Liver (tissue), 8 donors: ENCODE measurements at regions not wholly inside any gene's neighbourhood (a gene's known extent, or its start where the extent isn't known, plus 50 kb on each side); places are given as distances from the start of the nearest gene placed in this dataset.

Experiments
- DNase-seq: peaks from one replicate; pipeline ENCODE4 v3.0.0-alpha.2; 2017; ENCODE audit warnings: low spot score
- H3K27ac ChIP-seq, 2 donors: one replicate each; pipeline ENCODE4 v1.7.0; 2013; ENCODE audit warnings: inconsistent platforms in 2 of 2, low read length in 2 of 2, control low read depth in 1 of 2, low read depth in 1 of 2, mild to moderate bottlenecking in 1 of 2
- H3K27me3 ChIP-seq, 4 donors: one replicate each; pipeline versions ENCODE4 v1.6.1 to v1.7.0; 2013; ENCODE audit warnings: low read length in 3 of 4, inconsistent platforms in 1 of 4, mild to moderate bottlenecking in 1 of 4, moderate library complexity in 1 of 4; ENCODE audit not compliant: control insufficient read depth in 4 of 4, insufficient read depth in 4 of 4
- H3K36me3 ChIP-seq, 4 donors: one replicate each; pipeline versions ENCODE4 v1.6.1 to v1.7.0; 2013; ENCODE audit warnings: low read length in 3 of 4, mild to moderate bottlenecking in 3 of 4, low read depth in 1 of 4, moderate library complexity in 1 of 4; ENCODE audit not compliant: control insufficient read depth in 4 of 4, insufficient read depth in 3 of 4
- H3K4me1 ChIP-seq, 4 donors: one replicate each; pipeline versions ENCODE4 v1.6.1 to v1.7.0; 2013; ENCODE audit warnings: low read length in 3 of 4, mild to moderate bottlenecking in 3 of 4, moderate library complexity in 1 of 4; ENCODE audit not compliant: control insufficient read depth in 4 of 4, insufficient read depth in 4 of 4
- H3K4me3 ChIP-seq, 3 donors: one replicate each; pipeline versions ENCODE4 v1.6.1 to v1.7.0; 2013; ENCODE audit warnings: low read length in 3 of 3, control low read depth in 1 of 3, low read depth in 1 of 3, mild to moderate bottlenecking in 1 of 3
- H3K9ac ChIP-seq, 2 donors: one replicate each; pipeline ENCODE4 v1.7.0; 2013; ENCODE audit warnings: low read length in 2 of 2, mild to moderate bottlenecking in 2 of 2, moderate library complexity in 2 of 2, control low read depth in 1 of 2, low read depth in 1 of 2
- H3K9me3 ChIP-seq, 4 donors: one replicate each; pipeline versions ENCODE4 v1.6.1 to v1.7.0; 2013; ENCODE audit warnings: low read length in 3 of 4; ENCODE audit not compliant: control insufficient read depth in 4 of 4
- EGR1 ChIP-seq, 2 donors: IDR thresholded peaks; 2 replicates each; pipeline ENCODE4 v1.6.1; 2016 to 2018; ENCODE audit warnings: antibody characterized with exemption in 2 of 2, low read depth in 2 of 2
- FOXA2 ChIP-seq: IDR thresholded peaks from 2 replicates; pipeline ENCODE4 v1.6.1; 2016; ENCODE audit warnings: antibody characterized with exemption
- GABPA ChIP-seq, 2 donors: IDR thresholded peaks in 1 of 2; conservative IDR thresholded peaks in 1 of 2; 2 replicates each; pipeline ENCODE4 v1.6.1; 2016; ENCODE audit warnings: antibody characterized with exemption in 2 of 2, mild to moderate bottlenecking in 1 of 2, moderate library complexity in 1 of 2
- HNF4A ChIP-seq, 2 donors: conservative IDR thresholded peaks; 2 replicates each; pipeline ENCODE4 v1.6.1; 2016; ENCODE audit warnings: antibody characterized with exemption in 2 of 2, mild to moderate bottlenecking in 2 of 2
- HNF4G ChIP-seq: IDR thresholded peaks from 2 replicates; pipeline ENCODE4 v1.6.1; 2016; ENCODE audit warnings: antibody characterized with exemption
- JUND ChIP-seq, 2 donors: IDR thresholded peaks; 2 replicates each; pipeline ENCODE4 v1.6.1; 2016; ENCODE audit warnings: antibody characterized with exemption in 2 of 2
- NR2F2 ChIP-seq: IDR thresholded peaks from 2 replicates; pipeline ENCODE4 v1.6.1; 2016; ENCODE audit warnings: antibody characterized with exemption
- RAD21 ChIP-seq, 2 donors: IDR thresholded peaks; 2 replicates each; pipeline ENCODE4 v1.6.1; 2016; ENCODE audit warnings: antibody characterized with exemption in 2 of 2, mild to moderate bottlenecking in 2 of 2
- REST ChIP-seq: IDR thresholded peaks from 2 replicates; pipeline ENCODE4 v1.6.1; 2016; ENCODE audit warnings: antibody characterized with exemption, mild to moderate bottlenecking
- SP1 ChIP-seq: IDR thresholded peaks from 2 replicates; pipeline ENCODE4 v1.6.1; 2018; ENCODE audit warnings: antibody characterized with exemption, mild to moderate bottlenecking
- TAF1 ChIP-seq: conservative IDR thresholded peaks from 2 replicates; pipeline ENCODE4 v1.6.1; 2016; ENCODE audit warnings: antibody characterized with exemption, mild to moderate bottlenecking
- YY1 ChIP-seq: IDR thresholded peaks from 2 replicates; pipeline ENCODE4 v1.6.1; 2016; ENCODE audit warnings: antibody characterized with exemption, mild to moderate bottlenecking
- WGBS: extraction: QIAGEN DNeasy Blood & Tissue Kit; methylation state at CpG from one replicate; pipeline ENCODE4 v1.1.7; 2013; 5-methylcytosine and 5-hydroxymethylcytosine counted together
- TF ChIP-seq, protein P1 (sequence below): fragments of 150-350 bp; IDR thresholded peaks from 2 replicates; pipeline ENCODE4 v1.5.1; 2017; ENCODE audit warnings: improper control_type of control experiment, low read depth, low read length; ENCODE audit not compliant: missing input control
- TF ChIP-seq, protein P2 (sequence below): IDR thresholded peaks from 2 replicates; pipeline ENCODE4 v1.6.1; 2016; ENCODE audit warnings: antibody characterized with exemption
- TF ChIP-seq, protein P3 (sequence below): IDR thresholded peaks from 2 replicates; pipeline ENCODE4 v1.6.1; 2016; ENCODE audit warnings: antibody characterized with exemption
- donor health status: healthy.
- donor health status: healthy.
- donor health status: healthy.
- donor health status: healthy.
- donor health status: healthy.

- no peaks in the 10 kb centered on the region for H3K9me3 ChIP-seq
- whole genome bisulfite sequencing = 79% methylated on average over 4 of the region's 4 CpGs
- H3K9ac ChIP-seq = no peak overlapping the region
- H3K4me1 ChIP-seq = no peaks in the 10 kb centered on the region
- H3K27ac ChIP-seq = no peak overlapping the region
- DNase-seq = no peak
- no peaks in the 10 kb centered on the region for H3K36me3 ChIP-seq
- H3K27me3 ChIP-seq = no peaks in the 10 kb centered on the region
- TF ChIP-seq FOXA2 (no peak), HNF4G (no peak), JUND (IDR thresholded peaks at IDR 0.05) (no peak), EGR1 (IDR thresholded peaks at IDR 0.05; ENCODE audit: low read depth in 2 of 2) (no peak), GABPA (IDR thresholded peaks at IDR 0.05 in 1 of 2, conservative IDR thresholded peaks at IDR 0.05 in 1 of 2) (no peak), SP1 (no peak), RAD21 (IDR thresholded peaks at IDR 0.05) (no peak), REST (no peak)
- TF ChIP-seq, protein P1, sequence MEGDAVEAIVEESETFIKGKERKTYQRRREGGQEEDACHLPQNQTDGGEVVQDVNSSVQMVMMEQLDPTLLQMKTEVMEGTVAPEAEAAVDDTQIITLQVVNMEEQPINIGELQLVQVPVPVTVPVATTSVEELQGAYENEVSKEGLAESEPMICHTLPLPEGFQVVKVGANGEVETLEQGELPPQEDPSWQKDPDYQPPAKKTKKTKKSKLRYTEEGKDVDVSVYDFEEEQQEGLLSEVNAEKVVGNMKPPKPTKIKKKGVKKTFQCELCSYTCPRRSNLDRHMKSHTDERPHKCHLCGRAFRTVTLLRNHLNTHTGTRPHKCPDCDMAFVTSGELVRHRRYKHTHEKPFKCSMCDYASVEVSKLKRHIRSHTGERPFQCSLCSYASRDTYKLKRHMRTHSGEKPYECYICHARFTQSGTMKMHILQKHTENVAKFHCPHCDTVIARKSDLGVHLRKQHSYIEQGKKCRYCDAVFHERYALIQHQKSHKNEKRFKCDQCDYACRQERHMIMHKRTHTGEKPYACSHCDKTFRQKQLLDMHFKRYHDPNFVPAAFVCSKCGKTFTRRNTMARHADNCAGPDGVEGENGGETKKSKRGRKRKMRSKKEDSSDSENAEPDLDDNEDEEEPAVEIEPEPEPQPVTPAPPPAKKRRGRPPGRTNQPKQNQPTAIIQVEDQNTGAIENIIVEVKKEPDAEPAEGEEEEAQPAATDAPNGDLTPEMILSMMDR = no peak
- H3K4me3 ChIP-seq = no peak overlapping the region
Observed at GRCh38 chr13:77466753-77467422, 68.6 kb upstream of the SCEL start.

- no peak for DNase-seq
- Histone ChIP-seq H3K4me3 (no peak overlapping the region), H3K9me3 (no peaks in the 10 kb centered on the region), H3K27me3 (no peaks in the 10 kb centered on the region), H3K9ac (no peak overlapping the region), H3K27ac (no peak overlapping the region), H3K4me1 (peaks cover 0 to under 1% (median under 1%) of the 10 kb centered on the region in 4 donors), H3K36me3 (no peaks in the 10 kb centered on the region)
- TF ChIP-seq RAD21 (IDR thresholded peaks at IDR 0.05) = no peak
- no peak for TF ChIP-seq EGR1 (IDR thresholded peaks at IDR 0.05; ENCODE audit: low read depth in 2 of 2)
- no peak for TF ChIP-seq TAF1
- no peak for TF ChIP-seq HNF4A (conservative IDR thresholded peaks at IDR 0.05)
- no peak for TF ChIP-seq NR2F2
- TF ChIP-seq SP1 = no peak
- TF ChIP-seq, protein P1 = no peak
- no peak for TF ChIP-seq HNF4G
- TF ChIP-seq, protein P2, sequence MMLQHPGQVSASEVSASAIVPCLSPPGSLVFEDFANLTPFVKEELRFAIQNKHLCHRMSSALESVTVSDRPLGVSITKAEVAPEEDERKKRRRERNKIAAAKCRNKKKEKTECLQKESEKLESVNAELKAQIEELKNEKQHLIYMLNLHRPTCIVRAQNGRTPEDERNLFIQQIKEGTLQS = no peak
- TF ChIP-seq, protein P3, sequence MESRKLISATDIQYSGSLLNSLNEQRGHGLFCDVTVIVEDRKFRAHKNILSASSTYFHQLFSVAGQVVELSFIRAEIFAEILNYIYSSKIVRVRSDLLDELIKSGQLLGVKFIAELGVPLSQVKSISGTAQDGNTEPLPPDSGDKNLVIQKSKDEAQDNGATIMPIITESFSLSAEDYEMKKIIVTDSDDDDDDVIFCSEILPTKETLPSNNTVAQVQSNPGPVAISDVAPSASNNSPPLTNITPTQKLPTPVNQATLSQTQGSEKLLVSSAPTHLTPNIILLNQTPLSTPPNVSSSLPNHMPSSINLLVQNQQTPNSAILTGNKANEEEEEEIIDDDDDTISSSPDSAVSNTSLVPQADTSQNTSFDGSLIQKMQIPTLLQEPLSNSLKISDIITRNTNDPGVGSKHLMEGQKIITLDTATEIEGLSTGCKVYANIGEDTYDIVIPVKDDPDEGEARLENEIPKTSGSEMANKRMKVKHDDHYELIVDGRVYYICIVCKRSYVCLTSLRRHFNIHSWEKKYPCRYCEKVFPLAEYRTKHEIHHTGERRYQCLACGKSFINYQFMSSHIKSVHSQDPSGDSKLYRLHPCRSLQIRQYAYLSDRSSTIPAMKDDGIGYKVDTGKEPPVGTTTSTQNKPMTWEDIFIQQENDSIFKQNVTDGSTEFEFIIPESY = no peak
- TF ChIP-seq GABPA (IDR thresholded peaks at IDR 0.05 in 1 of 2, conservative IDR thresholded peaks at IDR 0.05 in 1 of 2) = no peak
- no peak for TF ChIP-seq YY1
Observed at GRCh38 chr13:77465603-77466195, 69.8 kb upstream of the SCEL start.
